Gastroesophageal sphincter (tissue), 4 donors: ENCODE measurements at regions not wholly inside any gene's neighbourhood (a gene's known extent, or its start where the extent isn't known, plus 50 kb on each side); places are given as distances from the start of the nearest gene placed in this dataset.
"Not testable (repeated sequence)": the region's sequence is repeated elsewhere in the genome, so short reads cannot be mapped to it uniquely, and the experiment has no call there.

Experiments used
- ATAC-seq: fragments of 150-250 bp; one replicate; pipeline ENCODE4 v1.9.1; 2016; ENCODE audit warnings: mild to moderate bottlenecking, moderate library complexity
- H3K27ac ChIP-seq, 4 donors: fragments of 200-600 bp; sonication (generic) in 3 of 4; 1 replicate in 3 of 4; 2 replicates in 1 of 4; pipeline ENCODE4 v1.5.1; 2016 to 2019
- H3K27me3 ChIP-seq: fragments of 200-600 bp; sonication (generic); one replicate; pipeline ENCODE4 v1.5.1; 2019
- H3K36me3 ChIP-seq, 2 donors: fragments of 200-600 bp; sonication (generic); one replicate each; pipeline ENCODE4 v1.5.1; 2019; ENCODE audit warnings: control low read depth in 1 of 2
- H3K4me1 ChIP-seq, 3 donors: fragments of 200-600 bp; sonication (generic); 1 replicate in 2 of 3; 2 replicates in 1 of 3; pipeline ENCODE4 v1.5.1; 2016 to 2019; ENCODE audit warnings: control low read depth in 2 of 3
- H3K4me3 ChIP-seq, 2 donors: fragments of 200-600 bp; sonication (generic); one replicate each; pipeline ENCODE4 v1.5.1; 2019; ENCODE audit warnings: mild to moderate bottlenecking in 1 of 2, moderate library complexity in 1 of 2
- H3K9me3 ChIP-seq, 3 donors: fragments of 200-600 bp; sonication (generic); one replicate each; pipeline ENCODE4 v1.5.1; 2017 to 2019; ENCODE audit warnings: control low read depth in 2 of 3
- EP300 ChIP-seq: sonication (generic); formaldehyde crosslinking; IDR thresholded peaks from one replicate; pipeline ENCODE4 v1.6.1; 2017; ENCODE audit warnings: antibody characterized with exemption, mild to moderate bottlenecking
- POLR2A ChIP-seq, 2 donors: fragments of 450-650 bp; IDR thresholded peaks; one replicate each; pipeline ENCODE4 v1.6.1; 2017; ENCODE audit warnings: antibody characterized with exemption in 2 of 2, mild to moderate bottlenecking in 2 of 2, moderate library complexity in 1 of 2
- POLR2AphosphoS5 ChIP-seq: sonication (generic); formaldehyde crosslinking; IDR thresholded peaks from one replicate; pipeline ENCODE4 v1.6.1; 2017; ENCODE audit warnings: antibody characterized with exemption
- WGBS, 2 donors: methylation state at CpG; one replicate each; pipeline ENCODE4 v1.1.5; 2018; ENCODE audit warnings: low coverage in 1 of 2; 5-methylcytosine and 5-hydroxymethylcytosine counted together
- TF ChIP-seq, protein P1 (sequence below), 4 experiments: fragments of 200-600 bp in 2 of 4; fragments of 450-650 bp in 2 of 4; sonication (generic) in 1 of 4; IDR thresholded peaks; one replicate each; pipeline ENCODE4 v1.5.1; 2017 to 2019; ENCODE audit warnings: antibody characterized with exemption in 4 of 4, mild to moderate bottlenecking in 2 of 4, moderate library complexity in 2 of 4

GRCh38 chr7:49488573-49488972 lies 284.9 kb upstream of the VWC2 start:
- no peak for ATAC-seq
- TF ChIP-seq EP300 (no peak), POLR2A (IDR thresholded peaks at IDR 0.05) (no peak), POLR2AphosphoS5 (no peak)
- TF ChIP-seq, protein P1, sequence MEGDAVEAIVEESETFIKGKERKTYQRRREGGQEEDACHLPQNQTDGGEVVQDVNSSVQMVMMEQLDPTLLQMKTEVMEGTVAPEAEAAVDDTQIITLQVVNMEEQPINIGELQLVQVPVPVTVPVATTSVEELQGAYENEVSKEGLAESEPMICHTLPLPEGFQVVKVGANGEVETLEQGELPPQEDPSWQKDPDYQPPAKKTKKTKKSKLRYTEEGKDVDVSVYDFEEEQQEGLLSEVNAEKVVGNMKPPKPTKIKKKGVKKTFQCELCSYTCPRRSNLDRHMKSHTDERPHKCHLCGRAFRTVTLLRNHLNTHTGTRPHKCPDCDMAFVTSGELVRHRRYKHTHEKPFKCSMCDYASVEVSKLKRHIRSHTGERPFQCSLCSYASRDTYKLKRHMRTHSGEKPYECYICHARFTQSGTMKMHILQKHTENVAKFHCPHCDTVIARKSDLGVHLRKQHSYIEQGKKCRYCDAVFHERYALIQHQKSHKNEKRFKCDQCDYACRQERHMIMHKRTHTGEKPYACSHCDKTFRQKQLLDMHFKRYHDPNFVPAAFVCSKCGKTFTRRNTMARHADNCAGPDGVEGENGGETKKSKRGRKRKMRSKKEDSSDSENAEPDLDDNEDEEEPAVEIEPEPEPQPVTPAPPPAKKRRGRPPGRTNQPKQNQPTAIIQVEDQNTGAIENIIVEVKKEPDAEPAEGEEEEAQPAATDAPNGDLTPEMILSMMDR (IDR thresholded peaks at IDR 0.05) = no peak
- no peaks in the 10 kb centered on the region for H3K9me3 ChIP-seq
- no peak overlapping the region for H3K4me3 ChIP-seq
- no peaks in the 10 kb centered on the region for H3K36me3 ChIP-seq
- no peaks in the 10 kb centered on the region for H3K27me3 ChIP-seq
- H3K27ac ChIP-seq = no peak overlapping the region
- H3K4me1 ChIP-seq = no peaks in the 10 kb centered on the region
- WGBS, 2 donors = 0% methylated on average over 1 of the region's 1 CpG

DNA sequence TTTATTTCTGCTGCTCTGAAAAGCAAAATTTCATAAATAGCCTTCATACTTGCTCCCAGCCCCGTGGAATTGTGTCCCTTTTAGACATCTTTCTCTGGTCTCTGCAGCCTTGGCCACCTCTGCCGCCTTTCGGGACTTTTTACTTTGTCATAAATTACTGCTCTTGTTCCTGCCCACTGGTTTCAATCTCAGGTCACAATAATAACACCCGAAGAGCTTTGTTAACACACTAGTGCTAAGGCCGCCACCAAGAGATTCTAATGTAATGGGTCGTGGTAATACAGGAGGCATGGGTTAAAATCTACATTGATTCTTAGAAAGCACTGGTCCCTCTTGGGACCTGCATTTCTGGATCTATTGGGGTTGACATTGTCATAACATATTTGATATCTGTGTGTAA lies 276.0 kb upstream of the VWC2 start:
- TF ChIP-seq, protein P1 (IDR thresholded peaks at IDR 0.05) = no peak
- TF ChIP-seq EP300 (no peak), POLR2AphosphoS5 (no peak), POLR2A (IDR thresholded peaks at IDR 0.05) (no peak)
- WGBS, 2 donors = 69 to 80% methylated on average over 5 to 6 of the region's 6 CpGs
- ATAC-seq = no peak
- Histone ChIP-seq H3K27me3 (no peaks in the 10 kb centered on the region), H3K36me3 (no peaks in the 10 kb centered on the region), H3K27ac (no peak overlapping the region), H3K9me3 (no peaks in the 10 kb centered on the region), H3K4me1 (no peaks in the 10 kb centered on the region), H3K4me3 (no peak overlapping the region)

DNA sequence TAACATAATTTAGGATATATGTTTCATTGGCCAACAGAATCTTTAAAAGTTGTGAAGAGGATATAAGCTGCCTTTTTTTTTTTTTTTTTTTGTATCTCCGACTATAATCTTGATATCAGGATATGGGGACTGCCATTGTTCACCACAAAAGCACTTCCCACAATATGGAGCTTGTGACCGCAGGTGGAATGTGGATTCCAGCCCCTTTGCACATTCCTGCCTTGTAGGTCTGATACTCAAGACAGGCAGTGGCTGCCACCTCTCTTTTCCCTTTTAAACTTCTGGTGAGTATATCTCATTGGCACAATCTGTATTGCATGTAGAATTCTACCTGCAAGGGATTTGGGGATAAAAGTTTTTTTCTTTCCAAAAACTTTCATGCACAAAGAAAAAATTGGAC lies 272.7 kb upstream of the VWC2 start:
- no peaks in the 10 kb centered on the region for H3K4me1 ChIP-seq
- ATAC-seq = no peak
- no peak overlapping the region for H3K27ac ChIP-seq
- H3K9me3 ChIP-seq = no peaks in the 10 kb centered on the region
- no peak for TF ChIP-seq EP300
- TF ChIP-seq, protein P1 (IDR thresholded peaks at IDR 0.05) = no peak
- TF ChIP-seq POLR2A (IDR thresholded peaks at IDR 0.05) = no peak
- no peak for TF ChIP-seq POLR2AphosphoS5
- no peak overlapping the region for H3K4me3 ChIP-seq
- no peaks in the 10 kb centered on the region for H3K36me3 ChIP-seq
- H3K27me3 ChIP-seq = no peaks in the 10 kb centered on the region
- 73 to 85% methylated on average over 2 of the region's 2 CpGs for WGBS, 2 donors

DNA sequence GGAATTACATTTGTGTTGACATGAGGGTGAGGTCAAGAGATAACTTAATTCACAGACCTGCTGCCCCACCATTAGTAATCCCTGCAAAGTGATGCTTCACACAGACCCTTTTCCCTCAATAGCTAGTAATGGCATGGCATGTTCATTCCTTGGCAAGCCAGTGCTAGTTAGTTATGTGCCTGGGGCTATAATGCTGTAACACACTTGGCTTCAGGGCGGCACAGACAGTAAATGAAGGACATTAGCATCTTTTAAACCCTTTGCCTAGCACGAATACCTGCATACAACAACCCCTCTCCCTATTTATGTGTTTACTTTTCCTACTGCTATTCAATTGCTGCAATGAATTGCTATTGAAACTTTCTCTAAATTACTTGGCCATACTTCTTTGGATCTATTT lies 266.2 kb upstream of the VWC2 start:
- WGBS, 2 donors = 13 to 41% methylated on average over 2 of the region's 2 CpGs
- not testable (repeated sequence) for H3K27me3 ChIP-seq, ATAC-seq

GRCh38 chr7:49513911-49514310 lies 259.5 kb upstream of the VWC2 start:
- H3K9me3 ChIP-seq = no peaks in the 10 kb centered on the region
- H3K27ac ChIP-seq = no peak overlapping the region
- ATAC-seq = no peak
- 4% methylated on average over 4 of the region's 4 CpGs for WGBS, 2 donors
- TF ChIP-seq, protein P1 (IDR thresholded peaks at IDR 0.05) = no peak
- no peak for TF ChIP-seq EP300
- no peak for TF ChIP-seq POLR2A (IDR thresholded peaks at IDR 0.05)
- no peak for TF ChIP-seq POLR2AphosphoS5
- no peak overlapping the region for H3K4me3 ChIP-seq
- H3K27me3 ChIP-seq = no peaks in the 10 kb centered on the region
- no peaks in the 10 kb centered on the region for H3K4me1 ChIP-seq
- H3K36me3 ChIP-seq = no peaks in the 10 kb centered on the region

More for the DNA sequence above, 266.2 kb upstream of the VWC2 start:
- H3K36me3 ChIP-seq, H3K9me3 ChIP-seq, H3K27ac ChIP-seq, H3K4me3 ChIP-seq, H3K4me1 ChIP-seq: not testable (repeated sequence)

DNA sequence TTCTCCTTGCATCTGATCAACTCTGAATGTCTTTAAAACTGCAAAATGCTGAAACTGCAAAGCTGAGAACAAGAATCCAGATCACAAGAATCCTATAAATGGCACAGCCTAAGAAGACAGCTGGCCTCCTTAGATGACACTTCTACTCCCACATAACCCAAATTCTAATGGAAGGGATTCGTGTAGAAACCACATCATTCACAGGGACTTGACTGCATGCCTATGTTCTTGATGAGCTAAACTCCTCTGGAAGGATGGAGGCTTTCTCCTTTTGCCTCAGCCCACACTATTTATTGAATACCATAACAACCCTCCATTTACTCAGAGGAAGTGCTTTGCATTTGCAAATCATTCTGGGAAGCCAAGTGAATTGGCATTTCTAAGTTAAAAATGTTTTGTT lies 252.5 kb upstream of the VWC2 start:
- Histone ChIP-seq H3K9me3 (no peaks in the 10 kb centered on the region), H3K27ac (no peak overlapping the region), H3K4me1 (no peaks in the 10 kb centered on the region), H3K36me3 (no peaks in the 10 kb centered on the region), H3K4me3 (no peak overlapping the region), H3K27me3 (no peaks in the 10 kb centered on the region)
- TF ChIP-seq, protein P1 (IDR thresholded peaks at IDR 0.05) = no peak
- TF ChIP-seq POLR2AphosphoS5 (no peak), POLR2A (IDR thresholded peaks at IDR 0.05) (no peak), EP300 (no peak)
- no peak for ATAC-seq
- WGBS, 2 donors = 8 to 33% methylated on average over 1 of the region's 1 CpG
